ENCODE measurements at regions not wholly inside any gene's neighbourhood (a gene's known extent, or its start where the extent isn't known, plus 50 kb on each side); places are given as distances from the start of the nearest gene placed in this dataset.

- Mint-ChIP-seq H3K27ac (no peak overlapping the region), H3K4me3 (no peak overlapping the region), H3K4me1 (ENCODE audit: low read depth) (no peaks in the 10 kb centered on the region), H3K9me3 (no peaks in the 10 kb centered on the region), H3K36me3 (ENCODE audit: low read depth) (no peaks in the 10 kb centered on the region), H3K27me3 (ENCODE audit: insufficient read depth) (no peaks in the 10 kb centered on the region)
- DNase-seq: no peak
- TF ChIP-seq CTCF (IDR thresholded peaks at IDR 0.05): no peak
Observed at GRCh38 chr1:79595931-79596330, 589.4 kb upstream of the ADGRL4 start.

- Mint-ChIP-seq H3K27ac (no peak overlapping the region), H3K4me3 (no peak overlapping the region), H3K27me3 (ENCODE audit: insufficient read depth) (no peaks in the 10 kb centered on the region), H3K4me1 (ENCODE audit: low read depth) (no peaks in the 10 kb centered on the region), H3K36me3 (ENCODE audit: low read depth) (no peaks in the 10 kb centered on the region), H3K9me3 (no peaks in the 10 kb centered on the region)
- DNase-seq: no peak
- TF ChIP-seq CTCF (IDR thresholded peaks at IDR 0.05): no peak
Observed at GRCh38 chr1:79594121-79594698, 587.7 kb upstream of the ADGRL4 start.

- Mint-ChIP-seq H3K36me3 (ENCODE audit: low read depth) (no peaks in the 10 kb centered on the region), H3K27ac (no peak overlapping the region), H3K9me3 (no peaks in the 10 kb centered on the region), H3K4me3 (no peak overlapping the region), H3K27me3 (ENCODE audit: insufficient read depth) (no peaks in the 10 kb centered on the region), H3K4me1 (ENCODE audit: low read depth) (no peaks in the 10 kb centered on the region)
- no peak for DNase-seq
- no peak for TF ChIP-seq CTCF (IDR thresholded peaks at IDR 0.05)
Observed at GRCh38 chr1:79592707-79593106, 586.2 kb upstream of the ADGRL4 start.

GRCh38 chr1:79588719-79589118 is 582.2 kb upstream of the ADGRL4 start:
- Mint-ChIP-seq H3K36me3 (ENCODE audit: low read depth) (no peaks in the 10 kb centered on the region), H3K4me3 (no peak overlapping the region), H3K27me3 (ENCODE audit: insufficient read depth) (no peaks in the 10 kb centered on the region), H3K9me3 (no peaks in the 10 kb centered on the region; the same call in 1 of the 2 replicates), H3K4me1 (ENCODE audit: low read depth) (no peaks in the 10 kb centered on the region), H3K27ac (no peak overlapping the region)
- no peak for DNase-seq
- no peak for TF ChIP-seq CTCF (IDR thresholded peaks at IDR 0.05)

- Mint-ChIP-seq H3K4me1 (ENCODE audit: low read depth) (no peaks in the 10 kb centered on the region), H3K9me3 (no peaks in the 10 kb centered on the region; the same call in 1 of the 2 replicates), H3K27ac (no peak overlapping the region), H3K27me3 (ENCODE audit: insufficient read depth) (no peaks in the 10 kb centered on the region), H3K4me3 (no peak overlapping the region), H3K36me3 (ENCODE audit: low read depth) (no peaks in the 10 kb centered on the region)
- no peak for DNase-seq
- no peak for TF ChIP-seq CTCF (IDR thresholded peaks at IDR 0.05)
Observed at GRCh38 chr1:79587229-79587628, 580.7 kb upstream of the ADGRL4 start.

GRCh38 chr1:79585801-79586200 is 579.3 kb upstream of the ADGRL4 start:
- no peak overlapping the region for H3K4me3 Mint-ChIP-seq

More at GRCh38 chr1:79585801-79586200, 579.3 kb upstream of the ADGRL4 start:
- Mint-ChIP-seq H3K27me3 (ENCODE audit: insufficient read depth) (no peaks in the 10 kb centered on the region), H3K36me3 (ENCODE audit: low read depth) (no peaks in the 10 kb centered on the region), H3K27ac (no peak overlapping the region), H3K4me1 (ENCODE audit: low read depth) (no peaks in the 10 kb centered on the region), H3K9me3 (no peaks in the 10 kb centered on the region; the same call in 1 of the 2 replicates)
- TF ChIP-seq CTCF (IDR thresholded peaks at IDR 0.05): no peak
- DNase-seq: no peak

Data from HFFc6 (cell line).